GM23338 (cell line): ENCODE measurements at regions not wholly inside any gene's neighbourhood (a gene's known extent, or its start where the extent isn't known, plus 50 kb on each side); places are given as distances from the start of the nearest gene placed in this dataset.

ENCODE experiments used
- ATAC-seq: fragments of 200-7000 bp; cut with Tn5 transposase; 3 replicates; pipeline ENCODE4 v1.9.1; 2020
- DNase-seq: peaks from one replicate; pipeline ENCODE4 v3.0.0-alpha.2; 2015; ENCODE audit warnings: low spot score
- H2AFZ ChIP-seq: fragments of 200-600 bp; sonication (generic); 2 replicates; pipeline ENCODE4 v1.8.0; 2016; ENCODE audit warnings: antibody characterized with exemption, mild to moderate bottlenecking, moderate library complexity
- H3F3A ChIP-seq: fragments of 200-600 bp; sonication (generic); replicated peaks from 2 replicates; pipeline ENCODE4 v1.8.0; 2017; ENCODE audit warnings: antibody characterized with exemption, mixed run types, low read depth
- H3K27ac ChIP-seq: fragments of 200-600 bp; sonication (generic); 2 replicates; pipeline ENCODE4 v1.6.1; 2016; ENCODE audit warnings: low read depth
- H3K27me3 ChIP-seq: fragments of 200-600 bp; sonication (generic); 2 replicates; pipeline ENCODE4 v1.8.0; 2016; ENCODE audit warnings: mild to moderate bottlenecking, mixed run types, moderate library complexity; ENCODE audit not compliant: insufficient read depth
- H3K36me3 ChIP-seq: fragments of 200-600 bp; sonication (generic); 2 replicates; pipeline ENCODE4 v1.8.0; 2016; ENCODE audit warnings: mild to moderate bottlenecking; ENCODE audit not compliant: insufficient read depth
- H3K4me1 ChIP-seq: fragments of 200-600 bp; sonication (generic); 2 replicates; pipeline ENCODE4 v1.8.0; 2016; ENCODE audit warnings: mild to moderate bottlenecking, moderate library complexity; ENCODE audit not compliant: insufficient read depth
- H3K4me2 ChIP-seq: fragments of 200-600 bp; sonication (generic); 2 replicates; pipeline ENCODE4 v1.7.1; 2017; ENCODE audit warnings: mixed run types
- H3K4me3 ChIP-seq: fragments of 200-600 bp; sonication (generic); 2 replicates; pipeline ENCODE4 v1.6.1; 2016; ENCODE audit warnings: mixed run types
- H3K79me2 ChIP-seq: fragments of 200-600 bp; sonication (generic); replicated peaks from 2 replicates; pipeline ENCODE4 v1.8.0; 2017; ENCODE audit warnings: mild to moderate bottlenecking; ENCODE audit not compliant: insufficient read depth
- H3K9me2 ChIP-seq: fragments of 200-600 bp; sonication (generic); 2 replicates; pipeline ENCODE4 v1.8.0; 2017; ENCODE audit not compliant: insufficient read depth
- H4K20me1 ChIP-seq: fragments of 200-600 bp; sonication (generic); replicated peaks from 2 replicates; pipeline ENCODE4 v1.8.0; 2017; ENCODE audit warnings: mild to moderate bottlenecking; ENCODE audit not compliant: insufficient read depth
- H3K27ac Mint-ChIP-seq: 2 replicates; pipeline ENCODE4 v1.8.0; 2020; ENCODE audit warnings: inconsistent platforms, mild to moderate bottlenecking, moderate library complexity, mixed read lengths
- H3K27me3 Mint-ChIP-seq: 3 replicates; pipeline ENCODE4 v1.8.0; 2022; ENCODE audit warnings: low read depth, mild to moderate bottlenecking, moderate library complexity, mixed read lengths, inconsistent platforms; ENCODE audit not compliant: insufficient read depth, poor library complexity
- H3K36me3 Mint-ChIP-seq: 3 replicates; pipeline ENCODE4 v1.8.0; 2021; ENCODE audit warnings: low read depth, mild to moderate bottlenecking, inconsistent platforms, moderate library complexity, mixed read lengths
- H3K4me1 Mint-ChIP-seq: 3 replicates; pipeline ENCODE4 v1.8.0; 2020; ENCODE audit warnings: mild to moderate bottlenecking, inconsistent platforms, mixed read lengths
- H3K4me3 Mint-ChIP-seq: 3 replicates; pipeline ENCODE4 v1.8.0; 2021; ENCODE audit warnings: moderate library complexity, mild to moderate bottlenecking, inconsistent platforms, mixed read lengths
- H3K9me3 Mint-ChIP-seq: 3 replicates; pipeline ENCODE4 v1.8.0; 2020; ENCODE audit warnings: moderate library complexity, mild to moderate bottlenecking, inconsistent platforms, mixed read lengths
- CREB1 ChIP-seq: fragments of 250-450 bp; sonication (Bioruptor Pico); IDR thresholded peaks from 2 replicates; pipeline ENCODE4 v1.5.0; 2020; ENCODE audit warnings: low read depth, mild to moderate bottlenecking, moderate library complexity
- EZH2 ChIP-seq: fragments of 200-600 bp; sonication (generic); IDR thresholded peaks from one replicate; pipeline ENCODE4 v1.8.0; 2017; ENCODE audit warnings: antibody characterized with exemption, mild to moderate bottlenecking, low read depth; ENCODE audit not compliant: unreplicated experiment
- EZH2phosphoT487 ChIP-seq: fragments of 200-600 bp; sonication (generic); IDR thresholded peaks from one replicate; pipeline ENCODE4 v1.8.1; 2018; ENCODE audit warnings: antibody characterized with exemption; ENCODE audit not compliant: unreplicated experiment
- JUNB ChIP-seq: IDR thresholded peaks from one replicate; pipeline ENCODE4 v1.6.1; 2016; ENCODE audit warnings: antibody characterized with exemption; ENCODE audit not compliant: unreplicated experiment
- NANOG ChIP-seq: IDR thresholded peaks from 2 replicates; pipeline ENCODE4 v1.6.1; 2016; ENCODE audit warnings: antibody characterized with exemption, borderline replicate concordance
- POLR2AphosphoS5 ChIP-seq: IDR thresholded peaks from 2 replicates; pipeline ENCODE4 v1.6.1; 2016; ENCODE audit warnings: antibody characterized with exemption, low read depth
- STAT1 ChIP-seq: IDR thresholded peaks from one replicate; pipeline ENCODE4 v1.6.1; 2016; ENCODE audit warnings: antibody characterized with exemption; ENCODE audit not compliant: unreplicated experiment
- ZNF114 ChIP-seq: fragments of 250-450 bp; sonication (Bioruptor Pico); IDR thresholded peaks from 2 replicates; pipeline ENCODE4 v1.5.0; 2020; ENCODE audit warnings: mild to moderate bottlenecking, moderate library complexity
- ZNF331 ChIP-seq: fragments of 250-450 bp; sonication (Bioruptor Pico); IDR thresholded peaks from 2 replicates; pipeline ENCODE4 v1.5.0; 2020; ENCODE audit warnings: low read depth, mild to moderate bottlenecking, moderate library complexity
- TF ChIP-seq, protein P1 (sequence below): IDR thresholded peaks from one replicate; pipeline ENCODE4 v1.6.1; 2018; ENCODE audit warnings: antibody characterized with exemption; ENCODE audit not compliant: unreplicated experiment
- TF ChIP-seq, protein P2 (sequence below): fragments of 250-450 bp; sonication (Bioruptor Pico); IDR thresholded peaks from 2 replicates; pipeline ENCODE4 v1.5.0; 2020; ENCODE audit warnings: mild to moderate bottlenecking, moderate library complexity
- TF ChIP-seq, protein P3 (sequence below): IDR thresholded peaks from 2 replicates; pipeline ENCODE4 v1.6.1; 2016; ENCODE audit warnings: antibody characterized with exemption
- TF ChIP-seq, protein P4 (sequence below), 2 experiments: fragments of 200-600 bp in 1 of 2; sonication (generic) in 1 of 2; conservative IDR thresholded peaks; 2 replicates each; pipeline versions ENCODE4 v1.5.1 to v1.6.1; 2016 to 2017; ENCODE audit warnings: antibody characterized with exemption in 2 of 2, low read depth in 2 of 2, mild to moderate bottlenecking in 2 of 2, moderate library complexity in 1 of 2

DNA sequence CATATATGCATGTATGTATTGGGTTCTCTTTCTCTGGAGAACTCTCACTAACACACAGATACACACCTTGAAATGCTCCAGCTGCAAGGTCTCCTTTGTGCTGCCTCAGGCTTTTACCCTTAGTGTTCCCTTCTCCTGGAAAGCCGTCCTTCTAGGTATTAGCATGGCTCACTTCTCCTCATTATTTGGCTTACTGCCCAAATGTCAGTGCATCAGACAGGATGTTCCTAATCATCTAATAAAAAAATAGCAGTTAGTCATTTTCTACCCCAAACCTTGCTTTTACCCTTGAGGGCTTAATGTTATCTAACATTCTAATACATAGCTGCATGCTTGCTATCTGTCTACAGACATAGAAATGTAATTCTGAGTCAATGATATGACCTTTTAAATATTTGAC is 109.0 kb upstream of the SLC16A7 start:
- TF ChIP-seq STAT1 (no peak), EZH2phosphoT487 (no peak), ZNF114 (no peak), JUNB (no peak), POLR2AphosphoS5 (no peak), NANOG (no peak), ZNF331 (CRISPR knock-in tag) (no peak), CREB1 (CRISPR knock-in tag) (no peak), EZH2 (no peak)
- TF ChIP-seq, protein P1, sequence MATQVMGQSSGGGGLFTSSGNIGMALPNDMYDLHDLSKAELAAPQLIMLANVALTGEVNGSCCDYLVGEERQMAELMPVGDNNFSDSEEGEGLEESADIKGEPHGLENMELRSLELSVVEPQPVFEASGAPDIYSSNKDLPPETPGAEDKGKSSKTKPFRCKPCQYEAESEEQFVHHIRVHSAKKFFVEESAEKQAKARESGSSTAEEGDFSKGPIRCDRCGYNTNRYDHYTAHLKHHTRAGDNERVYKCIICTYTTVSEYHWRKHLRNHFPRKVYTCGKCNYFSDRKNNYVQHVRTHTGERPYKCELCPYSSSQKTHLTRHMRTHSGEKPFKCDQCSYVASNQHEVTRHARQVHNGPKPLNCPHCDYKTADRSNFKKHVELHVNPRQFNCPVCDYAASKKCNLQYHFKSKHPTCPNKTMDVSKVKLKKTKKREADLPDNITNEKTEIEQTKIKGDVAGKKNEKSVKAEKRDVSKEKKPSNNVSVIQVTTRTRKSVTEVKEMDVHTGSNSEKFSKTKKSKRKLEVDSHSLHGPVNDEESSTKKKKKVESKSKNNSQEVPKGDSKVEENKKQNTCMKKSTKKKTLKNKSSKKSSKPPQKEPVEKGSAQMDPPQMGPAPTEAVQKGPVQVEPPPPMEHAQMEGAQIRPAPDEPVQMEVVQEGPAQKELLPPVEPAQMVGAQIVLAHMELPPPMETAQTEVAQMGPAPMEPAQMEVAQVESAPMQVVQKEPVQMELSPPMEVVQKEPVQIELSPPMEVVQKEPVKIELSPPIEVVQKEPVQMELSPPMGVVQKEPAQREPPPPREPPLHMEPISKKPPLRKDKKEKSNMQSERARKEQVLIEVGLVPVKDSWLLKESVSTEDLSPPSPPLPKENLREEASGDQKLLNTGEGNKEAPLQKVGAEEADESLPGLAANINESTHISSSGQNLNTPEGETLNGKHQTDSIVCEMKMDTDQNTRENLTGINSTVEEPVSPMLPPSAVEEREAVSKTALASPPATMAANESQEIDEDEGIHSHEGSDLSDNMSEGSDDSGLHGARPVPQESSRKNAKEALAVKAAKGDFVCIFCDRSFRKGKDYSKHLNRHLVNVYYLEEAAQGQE = no peak
- TF ChIP-seq, protein P2, sequence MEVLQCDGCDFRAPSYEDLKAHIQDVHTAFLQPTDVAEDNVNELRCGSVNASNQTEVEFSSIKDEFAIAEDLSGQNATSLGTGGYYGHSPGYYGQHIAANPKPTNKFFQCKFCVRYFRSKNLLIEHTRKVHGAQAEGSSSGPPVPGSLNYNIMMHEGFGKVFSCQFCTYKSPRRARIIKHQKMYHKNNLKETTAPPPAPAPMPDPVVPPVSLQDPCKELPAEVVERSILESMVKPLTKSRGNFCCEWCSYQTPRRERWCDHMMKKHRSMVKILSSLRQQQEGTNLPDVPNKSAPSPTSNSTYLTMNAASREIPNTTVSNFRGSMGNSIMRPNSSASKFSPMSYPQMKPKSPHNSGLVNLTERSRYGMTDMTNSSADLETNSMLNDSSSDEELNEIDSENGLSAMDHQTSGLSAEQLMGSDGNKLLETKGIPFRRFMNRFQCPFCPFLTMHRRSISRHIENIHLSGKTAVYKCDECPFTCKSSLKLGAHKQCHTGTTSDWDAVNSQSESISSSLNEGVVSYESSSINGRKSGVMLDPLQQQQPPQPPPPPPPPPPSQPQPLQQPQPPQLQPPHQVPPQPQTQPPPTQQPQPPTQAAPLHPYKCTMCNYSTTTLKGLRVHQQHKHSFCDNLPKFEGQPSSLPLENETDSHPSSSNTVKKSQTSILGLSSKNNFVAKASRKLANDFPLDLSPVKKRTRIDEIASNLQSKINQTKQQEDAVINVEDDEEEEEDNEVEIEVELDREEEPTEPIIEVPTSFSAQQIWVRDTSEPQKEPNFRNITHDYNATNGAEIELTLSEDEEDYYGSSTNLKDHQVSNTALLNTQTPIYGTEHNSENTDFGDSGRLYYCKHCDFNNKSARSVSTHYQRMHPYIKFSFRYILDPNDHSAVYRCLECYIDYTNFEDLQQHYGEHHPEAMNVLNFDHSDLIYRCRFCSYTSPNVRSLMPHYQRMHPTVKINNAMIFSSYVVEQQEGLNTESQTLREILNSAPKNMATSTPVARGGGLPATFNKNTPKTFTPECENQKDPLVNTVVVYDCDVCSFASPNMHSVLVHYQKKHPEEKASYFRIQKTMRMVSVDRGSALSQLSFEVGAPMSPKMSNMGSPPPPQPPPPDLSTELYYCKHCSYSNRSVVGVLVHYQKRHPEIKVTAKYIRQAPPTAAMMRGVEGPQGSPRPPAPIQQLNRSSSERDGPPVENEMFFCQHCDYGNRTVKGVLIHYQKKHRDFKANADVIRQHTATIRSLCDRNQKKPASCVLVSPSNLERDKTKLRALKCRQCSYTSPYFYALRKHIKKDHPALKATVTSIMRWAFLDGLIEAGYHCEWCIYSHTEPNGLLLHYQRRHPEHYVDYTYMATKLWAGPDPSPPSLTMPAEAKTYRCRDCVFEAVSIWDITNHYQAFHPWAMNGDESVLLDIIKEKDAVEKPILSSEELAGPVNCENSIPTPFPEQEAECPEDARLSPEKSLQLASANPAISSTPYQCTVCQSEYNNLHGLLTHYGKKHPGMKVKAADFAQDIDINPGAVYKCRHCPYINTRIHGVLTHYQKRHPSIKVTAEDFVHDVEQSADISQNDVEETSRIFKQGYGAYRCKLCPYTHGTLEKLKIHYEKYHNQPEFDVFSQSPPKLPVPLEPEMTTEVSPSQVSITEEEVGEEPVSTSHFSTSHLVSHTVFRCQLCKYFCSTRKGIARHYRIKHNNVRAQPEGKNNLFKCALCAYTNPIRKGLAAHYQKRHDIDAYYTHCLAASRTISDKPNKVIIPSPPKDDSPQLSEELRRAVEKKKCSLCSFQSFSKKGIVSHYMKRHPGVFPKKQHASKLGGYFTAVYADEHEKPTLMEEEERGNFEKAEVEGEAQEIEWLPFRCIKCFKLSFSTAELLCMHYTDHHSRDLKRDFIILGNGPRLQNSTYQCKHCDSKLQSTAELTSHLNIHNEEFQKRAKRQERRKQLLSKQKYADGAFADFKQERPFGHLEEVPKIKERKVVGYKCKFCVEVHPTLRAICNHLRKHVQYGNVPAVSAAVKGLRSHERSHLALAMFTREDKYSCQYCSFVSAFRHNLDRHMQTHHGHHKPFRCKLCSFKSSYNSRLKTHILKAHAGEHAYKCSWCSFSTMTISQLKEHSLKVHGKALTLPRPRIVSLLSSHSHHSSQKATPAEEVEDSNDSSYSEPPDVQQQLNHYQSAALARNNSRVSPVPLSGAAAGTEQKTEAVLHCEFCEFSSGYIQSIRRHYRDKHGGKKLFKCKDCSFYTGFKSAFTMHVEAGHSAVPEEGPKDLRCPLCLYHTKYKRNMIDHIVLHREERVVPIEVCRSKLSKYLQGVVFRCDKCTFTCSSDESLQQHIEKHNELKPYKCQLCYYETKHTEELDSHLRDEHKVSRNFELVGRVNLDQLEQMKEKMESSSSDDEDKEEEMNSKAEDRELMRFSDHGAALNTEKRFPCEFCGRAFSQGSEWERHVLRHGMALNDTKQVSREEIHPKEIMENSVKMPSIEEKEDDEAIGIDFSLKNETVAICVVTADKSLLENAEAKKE (CRISPR knock-in tag) = no peak
- TF ChIP-seq, protein P3, sequence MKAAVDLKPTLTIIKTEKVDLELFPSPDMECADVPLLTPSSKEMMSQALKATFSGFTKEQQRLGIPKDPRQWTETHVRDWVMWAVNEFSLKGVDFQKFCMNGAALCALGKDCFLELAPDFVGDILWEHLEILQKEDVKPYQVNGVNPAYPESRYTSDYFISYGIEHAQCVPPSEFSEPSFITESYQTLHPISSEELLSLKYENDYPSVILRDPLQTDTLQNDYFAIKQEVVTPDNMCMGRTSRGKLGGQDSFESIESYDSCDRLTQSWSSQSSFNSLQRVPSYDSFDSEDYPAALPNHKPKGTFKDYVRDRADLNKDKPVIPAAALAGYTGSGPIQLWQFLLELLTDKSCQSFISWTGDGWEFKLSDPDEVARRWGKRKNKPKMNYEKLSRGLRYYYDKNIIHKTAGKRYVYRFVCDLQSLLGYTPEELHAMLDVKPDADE = no peak
- TF ChIP-seq, protein P4, sequence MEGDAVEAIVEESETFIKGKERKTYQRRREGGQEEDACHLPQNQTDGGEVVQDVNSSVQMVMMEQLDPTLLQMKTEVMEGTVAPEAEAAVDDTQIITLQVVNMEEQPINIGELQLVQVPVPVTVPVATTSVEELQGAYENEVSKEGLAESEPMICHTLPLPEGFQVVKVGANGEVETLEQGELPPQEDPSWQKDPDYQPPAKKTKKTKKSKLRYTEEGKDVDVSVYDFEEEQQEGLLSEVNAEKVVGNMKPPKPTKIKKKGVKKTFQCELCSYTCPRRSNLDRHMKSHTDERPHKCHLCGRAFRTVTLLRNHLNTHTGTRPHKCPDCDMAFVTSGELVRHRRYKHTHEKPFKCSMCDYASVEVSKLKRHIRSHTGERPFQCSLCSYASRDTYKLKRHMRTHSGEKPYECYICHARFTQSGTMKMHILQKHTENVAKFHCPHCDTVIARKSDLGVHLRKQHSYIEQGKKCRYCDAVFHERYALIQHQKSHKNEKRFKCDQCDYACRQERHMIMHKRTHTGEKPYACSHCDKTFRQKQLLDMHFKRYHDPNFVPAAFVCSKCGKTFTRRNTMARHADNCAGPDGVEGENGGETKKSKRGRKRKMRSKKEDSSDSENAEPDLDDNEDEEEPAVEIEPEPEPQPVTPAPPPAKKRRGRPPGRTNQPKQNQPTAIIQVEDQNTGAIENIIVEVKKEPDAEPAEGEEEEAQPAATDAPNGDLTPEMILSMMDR (conservative IDR thresholded peaks at IDR 0.05; ENCODE audit: low read depth in 2 of 2) = no peak
- ATAC-seq = no peak
- H3K4me1 ChIP-seq = no peaks in the 10 kb centered on the region

More for the DNA sequence above, 109.0 kb upstream of the SLC16A7 start:
- Histone ChIP-seq H3K9me2 (0 out of 2 replicates have a peak, but pooled peaks cover 3% of the 10 kb centered on the region), H3F3A (no peaks in the 10 kb centered on the region), H2AFZ (no peak overlapping the region), H3K79me2 (no peaks in the 10 kb centered on the region), H4K20me1 (no peaks in the 10 kb centered on the region), H3K27me3 (no peaks in the 10 kb centered on the region), H3K4me3 (no peak overlapping the region), H3K4me2 (no peak overlapping the region), H3K36me3 (no peaks in the 10 kb centered on the region), H3K27ac (no peak overlapping the region)
- no peak overlapping the region for H3K27ac Mint-ChIP-seq
- H3K4me3 Mint-ChIP-seq = no peak overlapping the region
- H3K9me3 Mint-ChIP-seq = 0 out of 3 replicates have a peak, but pooled peaks cover 6% of the 10 kb centered on the region
- DNase-seq = no peak
- H3K27me3 Mint-ChIP-seq = no peaks in the 10 kb centered on the region
- no peaks in the 10 kb centered on the region for H3K4me1 Mint-ChIP-seq
- no peaks in the 10 kb centered on the region; the same call in 2 of the 3 replicates for H3K36me3 Mint-ChIP-seq
